Left ventricle myocardium superior (tissue), 1 donor: ENCODE measurements at regions not wholly inside any gene's neighbourhood (a gene's known extent, or its start where the extent isn't known, plus 50 kb on each side); places are given as distances from the start of the nearest gene placed in this dataset.
"Not testable (repeated sequence)": the region's sequence is repeated elsewhere in the genome, so short reads cannot be mapped to it uniquely, and the experiment has no call there.

ENCODE experiments used
- ATAC-seq: fragments of 200-7000 bp; cut with Tn5 transposase; one replicate; pipeline ENCODE4 v1.9.1; 2020; ENCODE audit warnings: mild to moderate bottlenecking, moderate library complexity
- DNase-seq: peaks from one replicate; pipeline ENCODE4 v3.0.0-alpha.2; 2020
- intact Hi-C: fragments of 100-400 bp; cut with micrococcal nuclease; formaldehyde crosslinking; loops from one replicate; pipeline ENCODE4 v1.11.0; 2022
- donor health status: DM: no; HTN: yes; CAD: no; lungs with severe emphysema.

GRCh38 chr3:155995525-155996370 is 124.6 kb upstream of the KCNAB1 start:
- DNase-seq = no peak
- ATAC-seq = no peak
- intact Hi-C loops = no loop called here

DNA sequence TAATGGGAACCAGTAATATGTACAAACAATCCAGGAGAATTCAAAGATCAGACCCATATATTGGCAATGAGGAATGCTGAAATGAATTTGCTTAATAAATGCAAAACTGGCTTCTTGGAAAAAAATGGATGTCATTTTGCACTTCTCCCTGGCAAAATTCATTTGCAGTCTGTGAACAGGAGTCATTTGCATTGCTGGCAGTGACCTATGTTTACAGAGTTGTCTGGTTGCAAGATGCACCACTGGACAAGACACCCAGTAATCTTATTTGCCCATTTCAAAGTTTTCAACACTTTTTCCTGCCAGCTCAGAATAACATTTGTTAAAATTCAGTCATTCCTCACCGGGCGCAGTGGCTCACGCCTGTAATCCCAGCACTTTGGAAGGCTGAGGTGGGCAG is 123.5 kb upstream of the KCNAB1 start:
- intact Hi-C loops = no loop called here
- ATAC-seq (no peak), DNase-seq (no peak)

GRCh38 chr3:155998173-155998572 is 122.2 kb upstream of the KCNAB1 start:
- DNase-seq, ATAC-seq, intact Hi-C loops: not testable (repeated sequence)

GRCh38 chr3:156005736-156006135 is 114.6 kb upstream of the KCNAB1 start:
- ATAC-seq = no peak
- DNase-seq = no peak
- intact Hi-C loops = no loop called here

GRCh38 chr3:156010829-156011228 is 109.5 kb upstream of the KCNAB1 start:
- no peak for DNase-seq
- ATAC-seq = no peak
- intact Hi-C loops = no loop called here

- no peak for DNase-seq
- intact Hi-C loops = no loop called here
- ATAC-seq = no peak
Measured at GRCh38 chr3:156014489-156014888, 105.9 kb upstream of the KCNAB1 start.

GRCh38 chr3:156016902-156017301 is 103.5 kb upstream of the KCNAB1 start:
- no peak for ATAC-seq
- intact Hi-C loops = no loop called here
- no peak for DNase-seq

DNA sequence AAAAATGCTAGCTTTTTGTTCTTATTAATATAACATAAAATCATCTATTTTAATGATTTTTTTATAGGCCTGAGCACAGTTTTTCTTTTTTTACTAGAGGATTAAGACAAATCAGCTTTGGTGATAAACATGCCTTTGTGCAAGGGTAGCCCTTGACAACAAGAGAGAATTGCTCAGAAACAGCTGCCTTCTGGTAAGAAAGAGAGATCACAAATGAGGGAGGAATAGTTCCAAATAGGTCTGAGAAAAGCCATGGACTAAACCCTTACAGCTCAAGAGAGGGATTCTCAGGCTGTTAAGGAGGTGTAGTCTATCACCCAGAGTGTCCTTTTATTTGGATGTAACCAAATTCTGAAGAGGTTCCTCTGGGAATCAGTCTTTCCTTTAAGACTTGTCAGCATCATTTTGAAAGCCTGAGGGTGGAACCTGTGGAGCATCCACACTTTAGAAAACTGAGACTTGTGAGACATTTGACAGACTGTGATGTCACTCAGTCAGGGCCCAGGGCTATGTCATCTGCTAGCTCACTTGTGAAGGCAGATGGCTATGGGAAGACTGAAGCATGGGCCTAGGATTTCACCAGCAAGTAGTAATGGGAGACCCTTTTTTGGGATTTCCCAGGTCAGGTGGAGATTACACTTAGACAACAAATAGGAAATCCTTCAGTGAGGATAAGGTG is 102.9 kb upstream of the KCNAB1 start:
- no peak for ATAC-seq
- intact Hi-C loops = no loop called here
- no peak for DNase-seq

GRCh38 chr3:156024904-156025533 is 95.4 kb upstream of the KCNAB1 start:
- no peak for DNase-seq
- ATAC-seq = no peak
- intact Hi-C loops = no loop called here

DNA sequence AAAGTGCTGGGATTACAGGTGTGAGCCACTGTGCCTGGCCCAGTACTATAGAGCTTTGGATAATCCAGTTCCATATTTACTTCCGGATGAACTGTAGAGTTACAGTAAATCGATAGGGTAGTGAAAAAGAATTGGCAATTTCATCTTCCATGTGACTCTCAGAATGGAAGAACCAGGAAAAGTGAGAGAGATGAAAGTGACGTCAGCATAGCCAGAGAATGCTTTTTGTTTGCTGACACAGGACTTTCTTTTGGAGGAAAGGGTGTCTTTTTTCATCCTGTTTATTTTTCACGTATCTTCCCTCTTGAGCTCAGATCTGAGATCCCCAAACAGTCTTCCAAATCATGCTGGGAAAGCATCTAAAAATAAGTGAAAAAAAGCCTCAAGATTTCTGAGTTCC is 91.2 kb upstream of the KCNAB1 start:
- DNase-seq (no peak), ATAC-seq (no peak)
- intact Hi-C loops = no loop called here

DNA sequence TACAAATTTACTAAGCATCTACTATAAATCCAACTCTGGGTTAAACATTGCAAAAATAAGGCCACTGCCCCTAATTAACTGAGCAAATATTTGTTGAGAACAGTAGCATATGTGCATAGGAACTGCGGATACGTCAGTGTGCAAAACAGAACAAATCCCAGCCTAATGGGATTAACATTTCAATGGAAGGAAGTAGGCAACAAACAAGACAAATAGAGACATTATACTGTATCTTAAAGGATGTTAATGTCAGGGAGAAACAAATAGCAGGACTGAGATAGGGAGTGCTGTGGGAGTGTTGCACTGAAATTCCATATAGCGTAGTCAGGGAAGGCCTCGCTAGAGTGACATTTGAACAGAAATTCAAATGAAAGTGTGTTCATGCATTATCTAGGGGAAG is 89.7 kb upstream of the KCNAB1 start:
- intact Hi-C loops = no loop called here
- DNase-seq = no peak
- no peak for ATAC-seq

GRCh38 chr3:156033428-156033827 is 87.0 kb upstream of the KCNAB1 start:
- ATAC-seq = no peak
- DNase-seq = no peak
- intact Hi-C loops = no loop called here

GRCh38 chr3:156035158-156035557 is 85.2 kb upstream of the KCNAB1 start:
- DNase-seq = no peak
- intact Hi-C loops = no loop called here
- no peak for ATAC-seq

- no peak for ATAC-seq
- DNase-seq = no peak
- intact Hi-C loops = no loop called here
Measured at GRCh38 chr3:156036258-156037053, 83.9 kb upstream of the KCNAB1 start.

GRCh38 chr3:156037356-156037755 is 83.0 kb upstream of the KCNAB1 start:
- no peak for ATAC-seq
- intact Hi-C loops = no loop called here
- no peak for DNase-seq

GRCh38 chr3:156038869-156039268 is 81.5 kb upstream of the KCNAB1 start:
- intact Hi-C loops = no loop called here
- DNase-seq = no peak
- no peak for ATAC-seq

- ATAC-seq = no peak
- intact Hi-C loops = no loop called here
- DNase-seq = no peak
Measured at GRCh38 chr3:156040041-156040440, 80.3 kb upstream of the KCNAB1 start.

DNA sequence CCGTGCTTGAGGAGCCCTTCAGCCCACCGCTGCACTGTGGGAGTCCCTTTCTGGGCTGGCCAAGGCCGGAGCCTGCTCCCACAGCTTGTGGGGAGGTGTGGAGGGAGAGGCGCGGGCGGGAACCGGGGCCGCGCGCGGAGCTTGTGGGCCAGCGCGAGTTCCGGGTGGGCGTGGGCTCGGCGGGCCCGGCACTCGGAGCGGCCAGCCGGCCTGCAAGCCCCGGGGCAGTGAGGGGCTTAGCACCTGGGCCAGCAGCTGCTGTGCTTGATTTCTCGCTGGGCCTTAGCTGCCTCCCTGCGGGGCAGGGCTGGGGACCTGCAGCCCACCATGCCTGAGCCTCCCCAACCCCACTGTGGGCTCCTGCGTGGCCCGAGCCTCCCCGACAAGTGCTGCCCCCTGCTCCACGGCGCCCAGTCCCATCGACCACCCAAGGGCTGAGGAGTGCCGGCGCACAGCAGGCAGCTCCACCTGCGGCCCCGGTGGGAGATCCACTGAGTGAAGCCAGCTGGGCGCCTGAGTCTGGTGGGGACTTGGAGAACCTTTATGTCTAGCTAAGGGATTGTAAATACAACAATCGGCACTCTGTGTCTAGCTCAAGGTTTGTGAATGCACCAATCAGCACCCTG is 79.0 kb upstream of the KCNAB1 start:
- ATAC-seq, intact Hi-C loops, DNase-seq: not testable (repeated sequence)

- intact Hi-C loops, DNase-seq, ATAC-seq: not testable (repeated sequence)
Measured at GRCh38 chr3:156041856-156042255, 78.5 kb upstream of the KCNAB1 start.
